ENCODE measurements at regions not wholly inside any gene's neighbourhood (a gene's known extent, or its start where the extent isn't known, plus 50 kb on each side); places are given as distances from the start of the nearest gene placed in this dataset.

DNA sequence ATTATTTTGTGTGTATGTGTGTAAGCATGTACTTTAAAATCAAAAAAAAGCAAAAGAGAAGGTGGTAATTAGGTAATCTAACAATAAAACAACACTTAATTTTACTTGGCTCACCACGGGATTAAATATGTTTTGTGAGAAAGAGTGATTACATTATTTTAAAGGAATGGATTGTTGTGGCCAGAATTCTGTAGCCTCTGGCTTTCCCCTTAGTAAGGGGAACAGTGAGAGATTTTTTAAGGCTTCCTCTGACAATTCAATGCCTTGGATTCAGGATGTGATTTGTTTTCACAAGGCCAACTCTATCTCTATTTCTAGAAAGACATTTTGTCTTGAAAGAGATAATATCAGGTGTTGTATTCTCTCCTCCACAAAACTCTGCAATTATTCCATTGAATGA, 560.3 kb upstream of the CDH8 start:
- BruUV-seq (replicated peaks), result no TSS peak
- intact Hi-C loops (cut with micrococcal nuclease; ENCODE audit: unreplicated experiment), result no loop called here

GRCh38 chr16:62596125-62596524, 559.9 kb upstream of the CDH8 start:
- Histone ChIP-seq H3K27me3 (ENCODE audit: control insufficient read depth, insufficient read depth, low read length) (no peaks in the 10 kb centered on the region), H3K9me3 (ENCODE audit: control insufficient read depth, insufficient read depth, low read depth, low read length) (no peaks in the 10 kb centered on the region), H3K36me3 (ENCODE audit: control insufficient read depth, insufficient read depth, low read length) (no peaks in the 10 kb centered on the region), H3K4me1 (ENCODE audit: control insufficient read depth, insufficient read depth, low read length) (no peaks in the 10 kb centered on the region), H3K4me3 (ENCODE audit: low read depth in 2 of 2, low read length in 2 of 2) (no peak overlapping the region), H3K27ac (ENCODE audit: low read length) (no peak overlapping the region)
- no peak for DNase-seq (ENCODE audit: low read depth, low spot score)
- intact Hi-C loops (cut with micrococcal nuclease; ENCODE audit: unreplicated experiment) (no loop called here), in situ Hi-C loops (cut with HindIII; ENCODE audit: low pct_unique_long_range_greater_than_20kb, low sequenced_read_pairs) (no loop called here)
- CTCF ChIA-PET, result no interaction called here
- ATAC-seq, result no peak
- POLR2A ChIA-PET, result no interaction called here
- TF ChIP-seq TCF7L2 (IDR thresholded peaks at IDR 0.05; ENCODE audit: low read depth, low read length), result no peak
- TF ChIP-seq SIN3A (IDR thresholded peaks at IDR 0.05; ENCODE audit: borderline replicate concordance, insufficient read depth, low read depth, low read length), result no peak
- TF ChIP-seq POLR2AphosphoS5 (IDR thresholded peaks at IDR 0.05; ENCODE audit: low read depth, low read length), result no peak
- no peak for TF ChIP-seq REST (IDR thresholded peaks at IDR 0.05; ENCODE audit: insufficient read depth in 1 of 2, low read depth in 2 of 2, low read length in 1 of 2)
- TF ChIP-seq, protein P1, sequence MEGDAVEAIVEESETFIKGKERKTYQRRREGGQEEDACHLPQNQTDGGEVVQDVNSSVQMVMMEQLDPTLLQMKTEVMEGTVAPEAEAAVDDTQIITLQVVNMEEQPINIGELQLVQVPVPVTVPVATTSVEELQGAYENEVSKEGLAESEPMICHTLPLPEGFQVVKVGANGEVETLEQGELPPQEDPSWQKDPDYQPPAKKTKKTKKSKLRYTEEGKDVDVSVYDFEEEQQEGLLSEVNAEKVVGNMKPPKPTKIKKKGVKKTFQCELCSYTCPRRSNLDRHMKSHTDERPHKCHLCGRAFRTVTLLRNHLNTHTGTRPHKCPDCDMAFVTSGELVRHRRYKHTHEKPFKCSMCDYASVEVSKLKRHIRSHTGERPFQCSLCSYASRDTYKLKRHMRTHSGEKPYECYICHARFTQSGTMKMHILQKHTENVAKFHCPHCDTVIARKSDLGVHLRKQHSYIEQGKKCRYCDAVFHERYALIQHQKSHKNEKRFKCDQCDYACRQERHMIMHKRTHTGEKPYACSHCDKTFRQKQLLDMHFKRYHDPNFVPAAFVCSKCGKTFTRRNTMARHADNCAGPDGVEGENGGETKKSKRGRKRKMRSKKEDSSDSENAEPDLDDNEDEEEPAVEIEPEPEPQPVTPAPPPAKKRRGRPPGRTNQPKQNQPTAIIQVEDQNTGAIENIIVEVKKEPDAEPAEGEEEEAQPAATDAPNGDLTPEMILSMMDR (IDR thresholded peaks at IDR 0.05), result no peak
- BruUV-seq (replicated peaks), result no TSS peak

More for the DNA sequence above, 560.3 kb upstream of the CDH8 start:
- Histone ChIP-seq H3K27ac (ENCODE audit: low read length) (no peak overlapping the region), H3K36me3 (ENCODE audit: control insufficient read depth, insufficient read depth, low read length) (no peaks in the 10 kb centered on the region), H3K9me3 (ENCODE audit: control insufficient read depth, insufficient read depth, low read depth, low read length) (no peaks in the 10 kb centered on the region), H3K4me1 (ENCODE audit: control insufficient read depth, insufficient read depth, low read length) (no peaks in the 10 kb centered on the region), H3K4me3 (ENCODE audit: low read depth in 2 of 2, low read length in 2 of 2) (no peak overlapping the region), H3K27me3 (ENCODE audit: control insufficient read depth, insufficient read depth, low read length) (no peaks in the 10 kb centered on the region)
- POLR2A ChIA-PET, result no interaction called here
- ATAC-seq, result no peak
- TF ChIP-seq SIN3A (IDR thresholded peaks at IDR 0.05; ENCODE audit: borderline replicate concordance, insufficient read depth, low read depth, low read length) (no peak), POLR2AphosphoS5 (IDR thresholded peaks at IDR 0.05; ENCODE audit: low read depth, low read length) (no peak), TCF7L2 (IDR thresholded peaks at IDR 0.05; ENCODE audit: low read depth, low read length) (no peak), REST (IDR thresholded peaks at IDR 0.05; ENCODE audit: insufficient read depth in 1 of 2, low read depth in 2 of 2, low read length in 1 of 2) (no peak)
- TF ChIP-seq, protein P1 (IDR thresholded peaks at IDR 0.05), result no peak
- in situ Hi-C loops (cut with HindIII; ENCODE audit: low pct_unique_long_range_greater_than_20kb, low sequenced_read_pairs), result no loop called here
- CTCF ChIA-PET, result no interaction called here
- no peak for DNase-seq (ENCODE audit: low read depth, low spot score)
